ENCODE measurements at regions not wholly inside any gene's neighbourhood (a gene's known extent, or its start where the extent isn't known, plus 50 kb on each side); places are given as distances from the start of the nearest gene placed in this dataset.
"Not testable (repeated sequence)": the region's sequence is repeated elsewhere in the genome, so short reads cannot be mapped to it uniquely, and the experiment has no call there.

DNA sequence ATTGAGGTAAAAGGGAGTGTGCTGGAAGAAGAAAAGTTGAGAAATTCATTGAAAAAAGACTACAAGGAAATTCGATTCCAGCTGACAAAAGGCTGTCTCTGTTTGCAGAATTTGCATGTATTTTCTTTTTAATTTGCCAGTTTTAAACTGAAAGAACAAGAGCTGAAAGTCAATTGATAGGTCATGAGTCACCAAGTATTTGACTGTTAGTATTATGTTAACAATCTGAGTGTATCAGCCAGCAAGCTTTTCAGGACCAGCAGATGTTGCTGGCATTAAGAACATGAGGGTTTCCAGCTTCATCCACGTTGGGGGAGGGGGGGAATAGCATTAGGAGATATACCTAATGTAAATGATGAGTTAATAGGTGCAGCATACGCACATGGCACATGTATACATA, 726.7 kb downstream of the METTL15 start:
- no peaks in the 10 kb centered on the region for H3K4me1 Mint-ChIP-seq (ENCODE audit: low read depth)
- H3K4me3 Mint-ChIP-seq, result no peak overlapping the region
- H3K27ac Mint-ChIP-seq, result no peak overlapping the region
- no peaks in the 10 kb centered on the region for H3K36me3 Mint-ChIP-seq (ENCODE audit: low read depth)
- H3K9me3 Mint-ChIP-seq, result peaks cover 7% of the 10 kb centered on the region
- H3K27me3 Mint-ChIP-seq, result no peaks in the 10 kb centered on the region

DNA sequence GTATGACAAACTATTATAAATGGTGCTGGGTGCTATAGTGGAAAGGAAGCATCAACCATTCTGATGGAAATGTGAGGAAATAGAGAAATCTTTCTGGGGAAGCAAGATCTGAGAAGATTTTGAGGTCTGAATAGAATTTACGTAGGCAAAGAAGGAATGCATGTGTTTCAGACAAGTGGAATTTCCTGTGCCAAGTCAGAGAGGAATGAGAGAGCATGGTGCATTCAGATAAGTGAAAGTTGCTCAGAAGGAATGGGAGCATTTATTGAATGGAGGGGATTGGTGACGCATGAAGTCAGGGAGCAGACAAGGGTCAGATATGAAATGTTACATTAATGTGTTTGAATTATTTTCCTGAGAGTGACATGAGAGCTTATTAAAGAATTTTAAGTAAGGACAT, 725.5 kb downstream of the METTL15 start:
- Mint-ChIP-seq H3K4me1 (ENCODE audit: low read depth) (no peaks in the 10 kb centered on the region), H3K9me3 (peaks cover 15% of the 10 kb centered on the region), H3K27ac (no peak overlapping the region), H3K27me3 (no peaks in the 10 kb centered on the region), H3K4me3 (no peak overlapping the region), H3K36me3 (ENCODE audit: low read depth) (no peaks in the 10 kb centered on the region)

DNA sequence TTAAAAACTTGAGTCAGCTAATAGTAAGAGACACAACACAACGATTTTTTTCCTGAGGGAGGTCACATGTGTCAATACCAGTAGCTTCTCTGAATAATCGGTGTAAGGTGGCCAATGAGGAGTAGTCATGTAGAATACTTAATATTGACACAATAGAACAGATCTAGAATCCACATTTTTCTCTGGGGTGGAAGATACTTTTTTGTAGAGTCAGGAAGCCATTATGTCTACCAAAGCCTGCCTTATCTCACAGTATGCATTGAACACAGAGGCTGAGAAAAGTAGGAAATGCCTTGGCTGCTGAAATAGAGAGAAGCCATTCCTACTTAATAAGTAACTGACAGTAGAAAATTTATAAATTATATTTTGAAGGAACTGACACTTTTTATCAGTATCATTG, 725.0 kb downstream of the METTL15 start:
- peaks cover 15% of the 10 kb centered on the region for H3K9me3 Mint-ChIP-seq
- no peaks in the 10 kb centered on the region for H3K27me3 Mint-ChIP-seq
- no peaks in the 10 kb centered on the region for H3K4me1 Mint-ChIP-seq (ENCODE audit: low read depth)
- H3K4me3 Mint-ChIP-seq, result no peak overlapping the region
- H3K27ac Mint-ChIP-seq, result no peak overlapping the region
- H3K36me3 Mint-ChIP-seq (ENCODE audit: low read depth), result no peaks in the 10 kb centered on the region

DNA sequence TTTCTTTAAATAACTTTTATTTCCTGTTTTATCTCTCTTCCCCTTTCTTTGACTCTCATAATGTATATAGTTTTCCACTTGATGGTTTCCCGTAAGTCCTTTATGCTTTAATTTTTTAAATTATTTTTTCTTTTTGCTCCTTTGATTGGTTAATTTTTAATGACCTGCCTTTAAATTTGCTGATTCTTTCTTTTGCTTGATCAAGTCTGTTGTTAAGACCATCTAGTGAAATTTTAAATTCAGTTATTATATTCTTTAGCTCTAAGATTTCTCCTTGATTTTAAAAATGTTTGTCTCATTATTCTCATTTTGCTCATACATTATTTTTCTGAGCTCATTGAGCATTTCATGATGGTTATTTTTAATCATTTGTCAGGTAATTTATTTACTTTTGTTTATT, 718.6 kb downstream of the METTL15 start:
- Mint-ChIP-seq H3K9me3 (peaks cover 15% of the 10 kb centered on the region), H3K36me3 (ENCODE audit: low read depth) (no peaks in the 10 kb centered on the region), H3K27me3 (no peaks in the 10 kb centered on the region), H3K4me3 (no peak overlapping the region), H3K27ac (no peak overlapping the region), H3K4me1 (ENCODE audit: low read depth) (no peaks in the 10 kb centered on the region)

DNA sequence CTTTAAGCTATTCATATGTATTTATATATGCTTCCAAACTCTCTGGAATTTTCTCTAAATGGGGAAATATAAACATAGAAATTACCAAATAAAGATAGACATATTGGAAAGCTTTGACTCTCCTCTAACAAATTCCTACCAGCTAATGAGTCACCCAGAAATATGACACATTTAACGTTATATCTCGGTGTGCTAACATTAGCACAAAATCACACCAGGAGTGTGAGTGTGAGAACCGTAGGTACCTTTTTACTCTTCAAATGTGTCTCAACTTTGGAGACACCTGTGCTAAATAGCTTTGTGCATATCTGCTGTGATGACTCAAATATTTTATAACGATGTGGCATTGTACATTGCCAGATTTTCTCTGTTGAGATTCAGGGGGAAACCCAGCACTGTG, 714.4 kb downstream of the METTL15 start:
- Mint-ChIP-seq H3K27me3 (no peaks in the 10 kb centered on the region), H3K36me3 (ENCODE audit: low read depth) (no peaks in the 10 kb centered on the region), H3K9me3 (peaks cover 16% of the 10 kb centered on the region), H3K4me1 (ENCODE audit: low read depth) (no peaks in the 10 kb centered on the region), H3K4me3 (no peak overlapping the region), H3K27ac (no peak overlapping the region)

DNA sequence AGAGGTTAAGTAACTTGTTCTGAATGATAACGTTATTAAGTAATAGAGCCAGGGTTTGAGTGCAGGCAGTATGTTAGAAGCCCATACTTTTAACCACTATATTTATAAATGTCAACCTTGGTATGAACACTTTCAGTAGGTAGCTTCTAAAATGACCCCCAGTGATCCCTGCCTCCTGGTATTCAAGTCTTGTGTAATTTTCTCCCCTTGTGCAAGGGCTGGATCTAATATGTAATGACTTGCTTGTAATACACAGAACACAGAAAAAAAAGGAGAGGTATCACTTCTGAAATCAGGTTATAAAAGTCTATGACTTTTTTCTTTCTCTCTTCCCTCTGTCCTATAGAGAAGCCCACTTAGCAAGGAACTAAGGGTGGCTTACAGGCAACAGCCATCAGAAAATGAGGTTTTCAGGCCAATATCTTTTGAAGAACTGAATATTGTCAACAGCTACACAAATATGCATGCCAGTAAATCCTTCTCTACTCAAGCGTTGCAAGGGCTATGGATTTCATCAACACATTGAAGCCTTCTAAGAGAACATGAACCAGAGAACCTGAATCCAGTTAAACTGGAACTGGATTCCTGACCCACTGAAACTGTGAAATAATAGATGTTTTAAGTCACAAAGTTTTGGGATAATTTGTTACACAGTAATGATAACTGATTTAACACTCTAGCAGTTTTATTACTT, 712.3 kb downstream of the METTL15 start:
- Mint-ChIP-seq H3K9me3 (peaks cover 9% of the 10 kb centered on the region), H3K4me3 (no peak overlapping the region), H3K27me3 (no peaks in the 10 kb centered on the region), H3K4me1 (ENCODE audit: low read depth) (no peaks in the 10 kb centered on the region), H3K36me3 (ENCODE audit: low read depth) (no peaks in the 10 kb centered on the region), H3K27ac (no peak overlapping the region)

DNA sequence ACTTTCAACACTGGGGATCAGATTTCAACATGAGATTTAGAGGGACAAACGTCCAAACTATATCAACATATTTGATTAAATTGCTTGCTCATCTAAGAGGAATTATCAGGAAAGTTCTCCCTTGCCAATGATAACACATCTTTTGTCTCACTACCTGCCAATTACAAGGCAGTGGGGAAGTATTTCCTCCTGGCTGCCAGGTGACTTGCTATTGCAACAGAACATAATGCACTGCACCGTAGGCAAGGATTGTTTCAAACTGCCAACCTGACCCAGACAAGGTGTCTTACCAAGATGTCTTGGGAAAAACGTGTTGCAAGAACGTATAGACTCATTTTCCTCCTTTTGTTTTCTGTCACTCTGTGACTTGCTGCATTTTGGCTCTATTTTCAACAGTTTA, 711.6 kb downstream of the METTL15 start:
- Mint-ChIP-seq H3K27me3 (no peaks in the 10 kb centered on the region), H3K36me3 (ENCODE audit: low read depth) (no peaks in the 10 kb centered on the region), H3K9me3 (peaks cover 9% of the 10 kb centered on the region), H3K4me3 (no peak overlapping the region), H3K27ac (no peak overlapping the region), H3K4me1 (ENCODE audit: low read depth) (no peaks in the 10 kb centered on the region)

DNA sequence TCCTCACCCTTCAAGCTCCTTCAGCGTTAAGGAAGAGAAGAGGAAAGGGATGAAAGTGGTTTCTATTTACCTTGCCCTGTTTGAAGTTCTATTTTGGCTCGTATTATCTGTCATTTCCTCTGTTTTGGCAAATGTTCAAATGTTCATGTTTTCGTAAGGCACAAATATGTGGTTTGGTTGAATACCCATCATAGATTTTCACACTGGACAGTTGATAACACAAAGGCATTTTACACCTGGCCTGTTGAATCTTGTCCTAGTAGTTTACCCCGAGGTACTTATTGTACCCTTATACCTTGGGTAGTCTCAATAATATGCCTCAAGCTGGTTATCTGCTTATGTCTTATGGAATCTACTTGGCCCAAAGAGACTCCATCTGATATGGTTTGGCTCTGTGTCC, 706.9 kb downstream of the METTL15 start:
- no peak overlapping the region for H3K27ac Mint-ChIP-seq
- H3K4me1 Mint-ChIP-seq (ENCODE audit: low read depth), result no peaks in the 10 kb centered on the region
- peaks cover 13% of the 10 kb centered on the region for H3K9me3 Mint-ChIP-seq
- no peak overlapping the region for H3K4me3 Mint-ChIP-seq
- no peaks in the 10 kb centered on the region for H3K36me3 Mint-ChIP-seq (ENCODE audit: low read depth)
- H3K27me3 Mint-ChIP-seq, result no peaks in the 10 kb centered on the region

DNA sequence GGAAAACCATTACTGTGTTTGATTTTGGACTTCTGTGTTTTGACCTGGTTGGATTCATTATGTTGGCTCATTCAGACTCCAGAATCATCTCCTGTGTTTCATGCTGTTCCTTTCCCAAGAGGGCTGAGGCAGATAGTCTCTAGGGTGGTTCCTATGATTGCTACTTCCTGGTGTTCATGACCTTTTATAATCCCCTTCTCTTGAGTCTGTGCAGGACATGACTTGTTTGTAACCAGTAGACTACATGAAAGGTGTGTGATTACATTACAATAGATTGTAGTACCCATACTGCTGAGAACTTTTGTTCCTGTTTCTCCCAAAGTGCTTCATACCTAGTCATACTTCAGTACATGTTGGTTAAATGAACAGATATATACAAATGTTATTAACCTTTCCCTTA, 700.6 kb downstream of the METTL15 start:
- Mint-ChIP-seq H3K27ac (no peak overlapping the region), H3K9me3 (peaks cover 4% of the 10 kb centered on the region), H3K4me1 (ENCODE audit: low read depth) (no peaks in the 10 kb centered on the region), H3K36me3 (ENCODE audit: low read depth) (no peaks in the 10 kb centered on the region), H3K4me3 (no peak overlapping the region), H3K27me3 (no peaks in the 10 kb centered on the region)

DNA sequence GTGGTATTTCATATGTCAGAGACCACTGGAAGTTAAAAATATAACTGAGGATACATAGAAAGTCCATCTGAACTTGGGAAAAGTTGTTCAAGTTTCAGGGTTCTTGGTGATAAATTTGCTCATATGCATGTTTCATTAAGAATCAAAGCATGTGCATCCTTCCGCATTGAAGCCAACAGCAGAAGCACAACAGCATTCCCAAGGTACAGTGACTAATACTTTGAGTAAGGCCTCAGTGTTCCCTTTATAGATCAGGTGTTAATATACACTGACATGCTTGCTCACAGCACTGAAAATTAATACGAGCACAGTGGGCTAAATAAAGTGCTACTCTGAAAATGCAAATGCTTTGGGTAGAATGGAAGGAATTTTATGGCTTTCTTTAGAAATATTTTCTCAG, 691.1 kb downstream of the METTL15 start:
- Mint-ChIP-seq H3K9me3 (peaks cover 28% of the 10 kb centered on the region), H3K4me1 (ENCODE audit: low read depth) (no peaks in the 10 kb centered on the region), H3K4me3 (no peak overlapping the region), H3K36me3 (ENCODE audit: low read depth) (no peaks in the 10 kb centered on the region), H3K27ac (no peak overlapping the region), H3K27me3 (no peaks in the 10 kb centered on the region)

DNA sequence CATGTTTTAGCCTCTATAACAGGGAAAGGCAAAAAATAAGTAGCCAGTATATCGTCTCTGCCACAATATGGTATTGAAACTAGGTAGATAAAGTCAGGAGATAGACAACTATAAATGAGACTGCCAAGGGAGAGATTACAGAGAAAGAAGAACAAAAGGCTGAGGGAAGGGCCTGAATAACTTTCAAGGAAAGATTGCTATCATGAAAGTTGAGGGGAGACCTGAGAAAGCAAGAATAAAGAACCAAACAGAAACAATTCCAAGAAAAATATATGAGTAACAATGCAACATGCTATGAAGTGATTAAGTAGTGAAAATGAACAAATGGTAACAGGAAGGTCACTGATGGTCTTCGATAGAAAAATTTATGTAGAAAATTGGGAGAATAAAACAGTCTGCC, 690.1 kb downstream of the METTL15 start:
- Mint-ChIP-seq H3K4me3 (no peak overlapping the region), H3K36me3 (ENCODE audit: low read depth) (no peaks in the 10 kb centered on the region), H3K9me3 (peaks cover 32% of the 10 kb centered on the region), H3K4me1 (ENCODE audit: low read depth) (no peaks in the 10 kb centered on the region), H3K27me3 (no peaks in the 10 kb centered on the region), H3K27ac (no peak overlapping the region)

DNA sequence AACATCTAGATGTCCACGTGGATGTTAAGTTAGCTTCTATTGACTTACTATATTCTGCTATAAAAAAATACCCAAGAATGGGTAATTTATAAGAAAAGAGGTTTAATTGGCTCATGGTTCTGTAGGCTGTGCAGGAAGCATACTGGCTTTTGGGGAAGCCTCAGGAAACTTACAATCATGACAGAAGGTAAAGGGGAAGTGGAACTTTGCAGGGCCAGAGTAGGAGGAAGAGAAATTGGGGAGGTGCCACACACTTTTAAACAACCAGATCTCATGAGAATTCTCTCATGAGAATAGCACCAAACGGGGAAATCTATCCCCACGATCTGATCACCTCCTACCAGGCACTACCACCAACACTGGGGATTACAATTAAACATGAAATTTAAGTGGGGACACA, 689.3 kb downstream of the METTL15 start:
- no peaks in the 10 kb centered on the region for H3K4me1 Mint-ChIP-seq (ENCODE audit: low read depth)
- H3K9me3 Mint-ChIP-seq, result peaks cover 26% of the 10 kb centered on the region
- no peaks in the 10 kb centered on the region for H3K36me3 Mint-ChIP-seq (ENCODE audit: low read depth)
- H3K27ac Mint-ChIP-seq, result no peak overlapping the region
- no peaks in the 10 kb centered on the region for H3K27me3 Mint-ChIP-seq
- H3K4me3 Mint-ChIP-seq, result no peak overlapping the region

DNA sequence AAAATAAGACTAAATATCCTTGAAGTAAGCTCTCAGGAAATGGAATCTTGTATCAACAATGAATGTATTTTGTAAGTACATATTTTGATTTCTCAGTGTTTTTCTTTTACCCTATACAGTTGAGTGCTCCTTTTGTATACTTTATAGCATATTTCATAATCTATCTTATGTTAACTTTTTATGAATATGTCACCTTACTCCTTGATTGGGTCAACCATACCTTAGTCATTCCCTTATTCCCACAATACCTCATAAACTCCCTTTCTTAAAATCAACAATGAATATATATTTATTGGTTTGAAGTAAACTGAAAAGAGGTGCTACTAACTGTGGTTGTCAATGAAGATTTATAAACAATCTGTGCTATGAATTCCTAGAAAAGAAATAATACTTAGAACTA, 686.2 kb downstream of the METTL15 start:
- Mint-ChIP-seq H3K4me1 (ENCODE audit: low read depth) (no peaks in the 10 kb centered on the region), H3K27ac (no peak overlapping the region), H3K27me3 (no peaks in the 10 kb centered on the region), H3K9me3 (peaks cover 29% of the 10 kb centered on the region), H3K36me3 (ENCODE audit: low read depth) (no peaks in the 10 kb centered on the region), H3K4me3 (no peak overlapping the region)

DNA sequence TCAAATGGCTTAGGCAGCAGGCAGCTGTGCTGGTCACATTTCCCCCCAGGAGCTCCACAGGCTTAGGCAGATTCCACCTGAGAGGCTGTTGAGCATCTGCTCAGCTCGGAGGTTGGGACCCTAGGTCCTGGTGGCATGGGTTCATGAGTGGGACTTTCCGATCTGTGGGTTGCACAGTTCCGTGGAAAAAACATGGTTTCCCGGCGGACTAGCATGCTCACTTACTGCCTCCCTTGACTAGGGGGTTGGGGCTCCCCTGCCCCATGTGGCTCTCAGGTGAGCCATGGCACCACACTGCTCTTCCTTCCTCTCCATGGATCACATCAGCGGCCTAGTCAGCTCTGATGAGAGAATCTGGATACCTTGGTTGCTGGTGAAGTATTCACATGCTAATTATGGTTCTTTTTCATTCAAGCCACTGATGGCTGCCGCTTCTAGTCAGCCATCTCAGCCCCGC, 685.1 kb downstream of the METTL15 start:
- H3K27me3 Mint-ChIP-seq, result no peaks in the 10 kb centered on the region
- H3K4me1 Mint-ChIP-seq (ENCODE audit: low read depth), result no peaks in the 10 kb centered on the region
- H3K9me3 Mint-ChIP-seq, result peaks cover 26% of the 10 kb centered on the region
- H3K36me3 Mint-ChIP-seq (ENCODE audit: low read depth), result no peaks in the 10 kb centered on the region
- H3K27ac Mint-ChIP-seq, result no peak overlapping the region
- no peak overlapping the region for H3K4me3 Mint-ChIP-seq

DNA sequence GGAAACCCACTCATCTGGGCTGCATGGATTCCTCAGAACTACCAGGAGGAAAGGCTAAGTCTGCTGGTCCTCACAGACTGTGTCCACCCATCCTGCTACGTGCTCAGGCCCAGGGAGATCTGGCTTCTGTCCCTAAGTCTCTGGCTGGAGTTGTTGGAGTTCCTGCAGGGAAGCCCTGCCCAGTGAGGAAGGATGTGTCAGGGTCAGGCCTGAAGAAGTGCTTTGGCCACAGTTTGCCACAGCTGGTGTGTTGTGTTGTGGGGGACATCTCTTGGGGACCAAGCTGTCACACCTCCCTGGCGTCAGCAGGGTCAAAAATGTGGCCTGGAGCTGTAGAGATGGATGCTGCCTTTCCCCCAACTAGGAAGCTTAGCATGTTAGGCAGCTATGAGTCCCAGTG, 684.7 kb downstream of the METTL15 start:
- H3K4me3 Mint-ChIP-seq, result no peak overlapping the region
- H3K27ac Mint-ChIP-seq, result no peak overlapping the region
- H3K4me1 Mint-ChIP-seq (ENCODE audit: low read depth), result no peaks in the 10 kb centered on the region
- no peaks in the 10 kb centered on the region for H3K36me3 Mint-ChIP-seq (ENCODE audit: low read depth)
- H3K27me3 Mint-ChIP-seq, result no peaks in the 10 kb centered on the region
- H3K9me3 Mint-ChIP-seq, result peaks cover 22% of the 10 kb centered on the region

DNA sequence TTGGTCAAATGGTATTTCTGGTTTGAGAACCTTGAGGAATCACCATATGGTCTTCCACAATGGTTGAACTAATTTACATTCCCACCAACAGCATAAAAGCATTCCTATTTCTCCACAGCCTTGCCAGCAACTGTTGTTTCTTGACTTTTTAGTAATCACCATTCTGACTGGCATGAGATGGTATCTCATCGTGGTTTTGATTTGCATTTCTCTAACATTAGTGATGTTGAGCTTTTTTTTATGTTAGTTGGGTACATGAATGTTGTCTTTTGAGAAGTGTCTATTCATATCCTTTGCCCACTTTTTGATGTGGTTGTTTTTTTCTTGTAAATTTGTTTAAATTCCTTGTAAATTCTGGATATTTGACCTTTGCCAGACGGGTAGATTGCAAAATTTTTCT, 679.7 kb downstream of the METTL15 start:
- not testable (repeated sequence) for H3K27ac Mint-ChIP-seq; H3K4me1 Mint-ChIP-seq (ENCODE audit: low read depth); H3K4me3 Mint-ChIP-seq; H3K9me3 Mint-ChIP-seq; H3K27me3 Mint-ChIP-seq; H3K36me3 Mint-ChIP-seq (ENCODE audit: low read depth)

Data from stimulated activated naive CD8-positive, alpha-beta T cell treated with anti-CD3 and anti-CD28 coated beads, Interleukin-15, Interleukin-2, amounts not matched to agents 100 ng/mL and 50 ng/mL, for 24 hours (primary cell).